NOMO-1 treated with dmso at 0.1 percent for 144 hours (cell line): ENCODE measurements at regions not wholly inside any gene's neighbourhood (a gene's known extent, or its start where the extent isn't known, plus 50 kb on each side); places are given as distances from the start of the nearest gene placed in this dataset.

Source experiments
- DNase-seq: peaks from one replicate; lab custom pipeline; 2025; ENCODE audit not compliant: unreplicated experiment; lab: John Stamatoyannopoulos, UW

DNA sequence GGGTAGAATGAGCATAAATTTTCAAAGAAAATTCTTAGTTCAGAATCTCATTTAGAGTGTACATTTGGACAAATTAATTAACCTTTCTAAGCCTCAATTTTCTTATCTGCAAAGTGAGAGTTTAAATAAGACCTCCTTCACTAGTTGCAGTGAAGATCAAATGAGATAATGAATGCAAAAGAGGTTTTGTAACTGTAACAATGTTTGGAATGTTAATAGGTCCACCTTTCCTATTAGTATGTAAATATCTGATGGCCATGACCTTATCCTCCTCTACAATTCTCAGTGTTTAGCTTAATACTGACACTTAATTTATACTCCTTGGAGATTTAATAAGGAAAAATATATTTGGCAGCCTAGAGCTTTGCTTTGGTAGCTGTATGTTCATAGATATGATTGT, 138.8 kb downstream of the GABRG1 start:
- DNase-seq: no peak

DNA sequence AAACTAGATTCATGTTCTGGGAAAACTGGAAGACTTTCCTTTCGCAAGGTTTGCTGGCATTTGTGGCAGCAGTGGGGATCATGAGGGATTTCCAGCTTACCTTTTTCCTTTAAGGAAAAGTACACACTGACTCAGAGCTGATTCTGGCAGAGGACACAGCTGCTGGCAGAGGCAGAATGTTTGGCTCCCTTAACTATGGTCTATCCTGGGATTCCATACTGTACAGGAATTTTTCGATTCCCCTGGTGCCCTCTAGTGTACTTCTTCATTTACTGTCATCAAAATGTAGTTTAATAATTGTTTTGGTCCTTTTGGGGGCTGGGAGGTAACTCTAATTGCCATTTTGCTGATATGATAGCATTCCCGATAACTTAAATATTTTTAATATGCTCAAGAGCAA, 152.7 kb downstream of the GABRG1 start:
- DNase-seq: no peak

DNA sequence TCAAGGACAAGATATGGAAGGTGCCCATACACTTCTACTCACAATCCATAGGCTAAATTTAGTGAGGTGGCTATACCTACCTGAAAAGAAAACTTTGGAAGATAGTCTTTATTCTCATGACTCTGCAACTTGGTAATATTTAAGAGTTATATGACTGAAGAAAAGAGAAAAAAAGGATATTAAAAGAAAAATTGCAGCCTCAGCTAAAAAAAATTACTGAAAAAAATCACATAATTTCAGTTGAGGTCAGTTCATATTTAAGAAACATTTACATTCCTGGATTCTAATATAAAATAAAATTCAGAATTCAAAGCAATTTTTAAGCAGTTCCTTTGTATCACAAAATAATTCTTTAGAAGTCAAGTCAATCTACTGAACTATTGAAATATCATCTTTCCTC, 166.5 kb downstream of the GABRG1 start:
- DNase-seq: no peak

DNA sequence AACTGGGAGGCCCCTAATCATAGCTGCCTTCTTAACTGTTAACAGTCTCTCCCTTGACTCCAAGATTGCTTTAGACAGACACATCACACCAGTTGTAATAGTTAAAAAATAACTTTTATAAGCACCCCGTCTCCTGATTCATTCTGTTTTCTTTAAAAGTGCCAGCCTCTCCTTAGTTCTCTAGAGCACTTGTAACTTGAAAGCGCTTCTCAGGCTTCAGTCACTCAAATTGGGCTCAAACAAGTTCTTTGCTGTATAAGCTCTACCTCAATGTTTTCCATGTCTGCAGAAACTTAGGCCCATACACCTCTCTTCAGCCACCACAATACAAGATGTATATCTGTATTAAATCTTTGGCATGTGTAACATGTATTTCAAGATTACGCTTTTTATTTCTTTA, 169.6 kb downstream of the GABRG1 start:
- DNase-seq: no peak

DNA sequence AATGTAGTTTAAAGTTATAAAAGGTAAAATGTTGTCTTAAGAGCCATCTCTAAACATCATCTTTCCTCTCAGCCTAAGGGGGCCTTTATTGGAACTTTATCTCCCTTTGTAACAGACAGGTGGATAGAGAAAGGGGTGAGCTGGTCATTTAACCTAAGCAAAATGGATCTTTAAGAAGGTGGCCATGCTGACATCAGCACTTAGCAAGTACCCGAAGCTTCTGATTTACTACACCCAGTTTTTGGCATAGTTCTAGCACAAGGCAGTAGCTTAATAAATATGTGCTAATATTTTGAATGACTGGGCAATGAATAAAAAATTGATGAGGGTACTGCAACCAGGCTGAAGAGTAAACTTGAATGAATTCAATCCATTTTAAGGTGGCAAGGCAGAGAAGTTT, 172.7 kb downstream of the GABRG1 start:
- DNase-seq: no peak

DNA sequence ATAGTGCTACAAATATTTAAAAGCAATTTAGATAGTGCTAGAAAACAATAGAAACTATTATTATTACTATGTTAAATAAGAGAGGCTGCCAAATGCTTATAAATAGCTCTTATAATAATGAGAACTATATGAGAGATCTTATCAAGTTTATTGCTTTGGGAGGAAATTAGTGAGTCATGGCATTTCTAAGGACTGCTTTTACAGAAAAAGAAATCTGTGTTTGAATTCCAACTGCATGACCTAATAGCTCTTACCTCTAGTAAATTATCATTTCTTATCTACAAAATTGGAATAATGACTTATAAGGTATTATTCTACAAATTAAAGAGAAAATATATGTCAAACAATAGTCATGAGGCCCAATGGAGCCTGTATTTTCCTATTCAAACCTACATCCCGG, 177.2 kb downstream of the GABRG1 start:
- DNase-seq: no peak

DNA sequence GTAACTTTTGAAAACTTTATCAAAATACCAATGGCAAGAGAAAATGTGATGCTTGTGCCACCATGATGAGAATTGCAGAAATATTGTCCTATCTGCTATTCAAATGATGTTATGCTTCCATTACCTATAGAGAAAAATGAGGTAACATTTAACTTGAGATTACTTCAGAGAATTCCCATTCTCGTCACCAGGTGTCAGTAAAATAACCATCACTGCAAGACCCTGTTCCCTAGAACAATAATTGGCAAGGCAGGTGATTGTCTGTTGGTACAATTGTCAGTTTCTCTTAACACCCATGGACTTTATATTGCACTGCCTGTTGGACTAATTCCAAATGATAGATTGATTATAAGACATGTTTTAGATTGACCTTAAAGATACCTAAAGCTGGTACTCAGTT, 179.9 kb downstream of the GABRG1 start:
- no peak for DNase-seq

DNA sequence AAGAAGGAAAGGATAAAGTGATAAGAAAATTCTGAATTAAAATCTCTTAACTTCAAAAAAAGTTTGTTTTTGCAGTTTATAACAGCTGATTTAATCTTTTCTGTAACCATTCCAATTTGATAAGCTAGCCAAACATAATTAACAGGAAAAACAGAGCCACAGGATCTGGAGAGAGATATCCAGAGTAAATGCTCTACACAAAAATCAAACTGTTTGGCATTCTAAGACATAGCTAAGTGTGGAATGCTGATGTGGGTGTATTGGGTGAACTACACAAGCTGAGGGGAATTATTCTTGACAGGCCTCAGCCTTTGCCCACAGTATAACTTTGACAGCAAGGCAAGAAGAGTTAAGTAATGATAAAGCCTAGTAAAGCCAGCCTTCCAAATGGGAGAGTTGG, 184.8 kb downstream of the GABRG1 start:
- DNase-seq: no peak

DNA sequence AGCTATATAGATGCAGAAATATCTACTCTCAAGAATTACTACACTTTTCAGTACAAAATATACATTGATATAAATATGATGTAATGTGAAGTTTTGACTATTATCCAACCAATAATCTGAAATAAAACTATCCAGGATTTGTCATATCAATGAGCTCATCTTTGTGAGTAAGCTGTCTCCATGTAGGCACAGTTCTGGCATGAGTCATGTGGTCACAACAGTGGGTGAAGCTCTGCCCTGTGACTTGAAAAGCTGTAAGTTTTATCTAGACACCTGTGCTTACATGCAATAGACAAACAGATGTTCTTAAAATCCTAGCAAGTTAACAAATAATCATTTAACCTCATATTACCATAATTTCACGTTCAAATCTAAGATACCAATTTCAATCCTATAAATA, 192.7 kb downstream of the GABRG1 start:
- DNase-seq: no peak

DNA sequence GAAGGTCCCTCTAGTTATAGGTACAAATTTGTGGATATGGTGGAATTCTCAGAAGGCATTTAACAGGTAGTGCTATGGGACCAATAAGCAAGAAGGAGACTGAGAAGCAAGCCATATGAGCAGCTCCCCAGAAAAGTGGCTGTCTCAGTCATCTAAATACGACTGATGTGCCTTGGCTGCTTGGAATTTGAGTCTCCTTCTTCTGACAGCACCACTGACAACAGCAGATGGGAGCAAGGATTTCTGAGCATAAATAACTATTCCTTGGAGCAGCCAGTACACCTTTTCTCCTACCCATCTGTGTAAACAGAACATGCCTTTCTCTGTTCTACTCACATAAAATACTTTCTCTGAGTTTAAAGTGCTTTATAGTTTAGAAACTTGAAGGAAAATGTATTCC, 196.2 kb downstream of the GABRG1 start:
- DNase-seq: no peak

DNA sequence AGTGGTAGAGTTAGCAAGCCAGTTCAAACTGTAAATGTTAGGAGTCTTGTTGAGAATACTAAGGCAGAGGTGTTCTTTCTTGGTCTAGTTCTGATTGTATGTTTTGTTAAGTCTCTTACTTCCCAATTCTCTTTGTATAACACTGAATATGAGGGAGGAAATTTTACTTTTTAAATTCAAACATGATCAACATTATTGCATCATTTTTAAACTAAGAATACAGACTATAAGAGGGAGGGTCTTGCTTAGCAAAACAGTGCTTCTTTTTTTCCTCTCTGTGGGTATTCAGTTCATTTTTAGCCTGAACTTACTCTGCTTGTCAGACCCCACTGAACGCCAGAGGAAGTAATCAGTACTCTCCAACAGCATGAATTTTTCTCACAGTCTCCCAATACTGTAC, 198.0 kb downstream of the GABRG1 start:
- DNase-seq: no peak

DNA sequence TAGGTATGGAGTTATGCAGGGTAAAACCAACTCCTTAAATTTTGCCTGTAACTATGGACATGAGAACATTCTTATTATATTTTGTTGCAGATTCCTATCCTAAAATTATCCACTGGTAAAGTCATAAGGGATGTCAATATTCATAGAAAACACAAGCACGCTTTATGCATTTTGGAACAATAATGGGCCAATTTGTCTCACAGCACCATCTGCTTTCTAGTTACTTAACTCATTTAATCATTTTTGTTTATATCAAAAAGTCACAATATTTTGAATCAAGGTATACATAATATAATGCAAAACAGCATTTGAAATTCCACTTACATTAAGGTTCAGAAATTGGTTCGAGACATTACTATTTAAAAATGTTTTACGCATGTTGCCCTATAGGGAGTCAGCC, 203.0 kb downstream of the GABRG1 start:
- no peak for DNase-seq

DNA sequence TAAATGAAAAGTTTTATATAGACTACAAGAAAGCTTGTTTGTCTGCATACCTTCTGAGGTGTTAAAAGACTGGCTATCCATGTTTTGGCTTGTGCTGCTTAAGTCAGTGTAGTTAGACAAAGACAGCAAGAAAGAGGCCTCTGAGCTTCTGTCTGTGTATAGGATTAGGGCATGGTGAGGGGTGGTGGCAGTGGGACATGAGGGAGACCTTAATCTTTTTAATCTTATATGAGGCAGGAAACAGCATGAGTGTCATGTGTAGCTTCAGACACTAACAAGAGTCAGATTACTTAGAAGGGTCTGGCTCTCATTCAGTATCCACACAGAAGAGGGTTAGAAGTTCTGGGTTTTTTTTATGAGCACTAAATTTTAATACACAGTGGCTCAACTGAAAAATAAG, 213.3 kb downstream of the GABRG1 start:
- DNase-seq: no peak

DNA sequence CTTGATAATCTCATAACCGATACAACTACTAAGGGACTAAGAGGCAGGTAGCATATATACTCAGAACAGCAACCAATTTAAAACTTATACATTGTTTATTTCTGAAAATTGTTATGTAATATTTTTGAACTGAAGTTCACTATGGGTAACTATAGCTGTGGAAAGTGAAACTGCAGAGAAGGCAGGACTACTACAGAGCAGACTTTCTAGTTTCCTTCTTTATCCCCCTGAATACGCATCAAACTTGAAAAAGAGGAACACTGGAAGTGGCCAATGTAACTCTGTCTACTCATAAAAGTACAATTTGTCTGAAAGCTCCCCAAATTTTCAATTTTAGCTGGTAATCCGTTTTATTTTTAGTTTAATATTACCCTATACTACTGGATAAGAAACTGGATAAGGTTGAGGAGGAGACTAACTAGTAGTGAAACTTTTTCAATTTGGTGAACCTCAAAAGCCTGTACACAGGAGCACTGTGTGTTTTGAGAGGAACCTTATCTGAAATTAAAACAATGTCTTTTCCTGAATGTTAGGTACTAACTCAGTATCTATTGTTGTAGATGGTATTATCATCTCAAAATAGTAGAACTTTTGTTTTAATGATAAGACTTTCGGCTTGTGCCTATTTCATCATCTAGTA, 225.8 kb downstream of the GABRG1 start:
- DNase-seq: no peak

DNA sequence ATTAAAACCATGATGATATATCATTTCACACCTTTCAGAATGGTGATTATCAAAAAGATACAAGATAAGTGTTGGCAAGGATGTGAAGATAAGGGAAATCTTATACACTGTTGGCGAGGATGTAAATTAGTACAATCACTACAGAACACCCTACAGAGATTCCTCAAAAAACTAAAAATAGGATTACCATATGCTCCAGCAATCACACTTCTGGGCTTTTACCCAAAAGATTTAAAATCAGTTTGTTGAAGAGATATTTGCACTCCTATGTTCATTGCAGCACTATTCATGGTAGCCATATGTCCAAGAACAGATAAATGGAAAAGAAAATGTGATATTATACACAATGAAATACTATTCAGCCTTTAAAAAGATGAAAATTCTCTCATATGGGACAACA, 240.4 kb downstream of the GABRG1 start:
- no peak for DNase-seq

DNA sequence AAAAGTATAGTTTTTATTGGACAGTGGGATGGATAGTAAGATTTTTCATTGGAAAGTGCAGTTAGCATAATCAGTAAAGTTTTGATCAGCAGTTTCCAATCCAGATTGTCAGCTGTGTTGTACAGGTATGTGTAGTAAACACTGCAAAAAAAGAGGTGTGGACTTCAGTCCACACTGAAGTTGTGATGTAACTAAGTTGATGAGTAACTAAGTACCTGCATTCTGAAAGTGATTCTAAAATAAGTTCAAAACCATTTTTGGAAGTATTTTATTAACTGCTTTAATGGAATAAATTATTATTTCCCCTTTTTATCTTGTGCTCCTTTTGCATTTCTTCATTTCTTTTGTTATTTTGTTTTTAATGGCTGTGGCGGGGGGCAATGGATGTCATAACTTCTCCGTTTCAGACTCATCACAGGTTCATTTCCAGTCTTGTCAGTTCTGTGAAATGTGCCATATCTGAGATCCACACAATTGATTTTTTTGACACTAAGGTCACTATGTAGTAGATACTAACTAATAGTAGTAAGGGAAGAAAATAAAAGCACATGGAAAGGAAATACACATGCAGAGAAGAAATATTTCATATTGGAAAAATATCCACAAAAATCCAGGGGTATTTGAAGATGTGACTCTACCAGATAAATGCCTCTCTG, 247.5 kb downstream of the GABRG1 start:
- DNase-seq: no peak

DNA sequence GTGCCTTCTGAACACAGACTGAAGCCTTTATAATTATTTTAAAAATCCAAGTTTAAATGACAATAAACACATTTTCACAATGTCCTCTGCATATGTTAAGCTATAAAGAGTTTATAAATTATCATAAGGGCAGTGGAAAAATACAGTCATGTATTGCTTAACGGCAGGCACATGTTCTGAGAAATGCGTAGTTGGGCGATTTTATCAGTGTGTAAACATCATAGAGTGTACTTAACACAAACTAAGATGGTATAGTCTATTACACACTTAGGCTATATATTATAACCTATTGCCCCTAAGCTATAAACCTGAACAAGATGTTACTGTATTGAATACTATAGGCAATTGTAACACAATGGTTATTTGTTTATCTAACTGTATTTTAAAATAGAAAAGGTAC, 254.7 kb downstream of the GABRG1 start:
- no peak for DNase-seq

DNA sequence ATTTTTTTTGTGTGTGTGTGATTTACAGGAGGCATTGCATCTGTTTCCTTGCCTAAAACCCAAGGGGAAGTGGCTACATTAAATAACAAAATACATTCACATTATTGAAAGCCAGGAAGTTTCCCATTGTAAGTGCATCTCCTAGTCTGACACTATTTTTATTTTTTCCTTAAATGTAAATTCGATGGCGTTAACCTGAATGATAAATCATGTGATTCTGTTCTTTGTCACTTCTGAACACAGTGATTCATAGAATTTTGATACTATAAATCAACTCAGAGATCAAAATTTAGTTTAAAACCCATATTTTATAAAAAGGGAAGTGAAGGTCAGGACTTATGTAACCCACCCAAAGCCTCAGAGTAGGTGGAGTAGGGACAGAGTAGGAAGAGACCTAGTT, 258.1 kb downstream of the GABRG1 start:
- no peak for DNase-seq

DNA sequence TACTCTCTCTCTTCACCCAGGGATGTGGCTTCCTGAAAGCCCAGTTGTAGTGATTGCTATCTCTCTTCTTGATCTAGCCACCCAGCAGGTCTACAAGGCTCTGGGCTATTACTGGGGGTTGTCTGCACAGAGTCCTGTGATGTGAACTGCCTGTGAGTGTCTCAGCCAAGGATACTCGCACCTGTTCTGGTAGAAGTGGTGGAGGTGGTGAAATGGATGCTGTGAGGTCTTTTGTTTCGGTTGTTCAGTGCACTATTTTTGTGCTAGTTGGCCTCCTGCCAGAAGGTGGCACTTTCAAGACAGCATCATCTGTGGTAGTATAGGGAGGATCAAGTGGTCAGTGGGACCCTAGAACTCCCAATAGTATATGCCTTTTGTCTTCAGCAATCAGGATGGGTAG, 268.0 kb downstream of the GABRG1 start:
- DNase-seq: no peak

DNA sequence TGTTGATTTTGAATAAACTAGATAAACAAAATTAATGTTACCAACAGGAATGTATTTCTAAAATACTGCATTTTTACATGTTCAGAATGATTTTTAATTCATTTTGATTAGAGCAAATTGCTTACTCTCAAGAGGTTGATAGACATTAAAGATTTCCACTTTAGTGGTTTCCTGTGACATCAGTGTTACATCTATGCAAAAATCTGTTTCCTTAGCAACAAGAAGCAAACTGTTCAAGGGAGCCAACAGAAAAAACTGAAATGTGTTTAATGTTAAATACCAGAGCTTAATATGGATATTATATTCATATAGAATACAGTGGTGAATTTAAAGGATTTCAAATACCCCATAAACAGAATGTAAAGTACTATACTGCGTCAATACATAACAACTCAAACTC, 277.8 kb downstream of the GABRG1 start:
- DNase-seq: no peak

DNA sequence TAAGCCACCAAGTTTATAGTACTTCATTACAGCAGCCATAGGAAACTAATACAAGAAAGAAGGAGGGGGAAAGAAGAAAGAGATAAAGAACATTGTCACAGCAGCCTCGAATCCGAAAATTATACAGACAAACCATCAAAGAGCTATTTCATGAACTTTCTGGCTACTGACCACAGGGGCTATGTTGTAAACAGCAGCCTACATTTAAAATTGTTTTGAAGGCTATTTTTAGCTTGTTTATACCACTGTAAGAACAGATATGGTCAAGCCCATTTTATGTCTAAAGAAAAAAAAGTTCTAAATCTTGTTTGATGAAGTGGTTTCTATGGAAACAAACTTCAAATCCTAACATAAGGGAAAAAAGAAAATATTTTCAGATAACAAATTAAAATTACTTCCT, 282.1 kb downstream of the GABRG1 start:
- no peak for DNase-seq

DNA sequence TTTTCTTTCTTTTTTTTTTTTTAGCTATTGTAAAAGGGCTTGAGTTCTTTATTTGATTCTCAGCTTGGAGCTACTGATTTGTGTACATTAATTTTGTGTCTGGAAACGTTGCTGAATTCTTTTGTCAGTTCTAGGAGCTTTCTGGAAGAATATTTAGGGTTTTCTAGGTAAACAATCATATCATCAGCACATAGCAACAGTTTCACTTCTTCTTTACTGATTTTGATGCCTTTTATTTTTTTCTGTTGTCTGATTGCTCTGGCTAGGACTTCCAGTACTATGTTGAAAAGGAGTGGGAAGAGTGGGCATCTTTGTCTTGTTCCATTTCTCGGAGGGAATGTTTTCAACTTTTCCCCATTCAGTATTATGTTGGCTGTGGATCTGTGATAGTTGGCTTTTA, 292.2 kb downstream of the GABRG1 start:
- DNase-seq: no peak

DNA sequence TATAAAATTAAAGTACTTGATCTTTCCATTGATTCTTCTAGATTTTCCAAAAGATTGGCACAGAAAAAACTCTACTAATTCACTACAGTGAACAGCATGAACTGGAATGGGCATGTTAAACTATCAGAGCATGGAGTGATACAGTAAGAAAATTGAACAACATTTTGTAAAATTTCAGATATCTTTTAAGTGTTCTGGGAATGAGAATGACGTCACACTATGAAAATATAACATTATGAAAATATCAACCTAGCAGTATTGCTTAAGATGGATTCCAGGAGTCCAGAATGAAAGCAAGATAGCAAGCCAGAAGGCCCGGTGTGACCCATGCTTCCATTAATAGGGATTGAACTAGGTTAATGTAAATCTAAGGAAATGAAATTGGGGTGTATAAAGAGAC, 319.9 kb downstream of the GABRG1 start:
- DNase-seq: no peak
